ENCODE measurements at regions not wholly inside any gene's neighbourhood (a gene's known extent, or its start where the extent isn't known, plus 50 kb on each side); places are given as distances from the start of the nearest gene placed in this dataset.

- peak overlapping the region; percentile 65 for H3K27ac Mint-ChIP-seq
- no peaks in the 10 kb centered on the region for H3K4me1 Mint-ChIP-seq (ENCODE audit: unreplicated experiment)
- H3K36me3 Mint-ChIP-seq, result no peaks in the 10 kb centered on the region
- DNase-seq (ENCODE audit: extremely low spot score, unreplicated experiment), result no peak
- H3K27me3 Mint-ChIP-seq, result peaks cover 6% of the 10 kb centered on the region
- no peak for TF ChIP-seq CTCF (conservative IDR thresholded peaks at IDR 0.05)
- H3K4me3 Mint-ChIP-seq, result no peak overlapping the region
- H3K9me3 Mint-ChIP-seq, result no peaks in the 10 kb centered on the region
Measured at GRCh38 chr5:6236170-6236793, 142.1 kb downstream of the MED10 start.

- no peak for TF ChIP-seq CTCF (conservative IDR thresholded peaks at IDR 0.05)
- Mint-ChIP-seq H3K9me3 (no peaks in the 10 kb centered on the region), H3K4me3 (no peak overlapping the region), H3K36me3 (no peaks in the 10 kb centered on the region), H3K4me1 (ENCODE audit: unreplicated experiment) (no peaks in the 10 kb centered on the region), H3K27me3 (peaks cover 9% of the 10 kb centered on the region), H3K27ac (no peak overlapping the region)
- DNase-seq (ENCODE audit: extremely low spot score, unreplicated experiment), result no peak
Measured at GRCh38 chr5:6235726-6236125, 142.6 kb downstream of the MED10 start.

- no peaks in the 10 kb centered on the region for H3K9me3 Mint-ChIP-seq
- H3K36me3 Mint-ChIP-seq, result no peaks in the 10 kb centered on the region
- DNase-seq (ENCODE audit: extremely low spot score, unreplicated experiment), result no peak
- no peak overlapping the region for H3K27ac Mint-ChIP-seq
- H3K4me3 Mint-ChIP-seq, result no peak overlapping the region
- TF ChIP-seq CTCF (conservative IDR thresholded peaks at IDR 0.05), result no peak
- H3K4me1 Mint-ChIP-seq (ENCODE audit: unreplicated experiment), result no peaks in the 10 kb centered on the region
- peaks cover 13% of the 10 kb centered on the region for H3K27me3 Mint-ChIP-seq
Measured at GRCh38 chr5:6228257-6229250, 149.8 kb downstream of the MED10 start.

DNA sequence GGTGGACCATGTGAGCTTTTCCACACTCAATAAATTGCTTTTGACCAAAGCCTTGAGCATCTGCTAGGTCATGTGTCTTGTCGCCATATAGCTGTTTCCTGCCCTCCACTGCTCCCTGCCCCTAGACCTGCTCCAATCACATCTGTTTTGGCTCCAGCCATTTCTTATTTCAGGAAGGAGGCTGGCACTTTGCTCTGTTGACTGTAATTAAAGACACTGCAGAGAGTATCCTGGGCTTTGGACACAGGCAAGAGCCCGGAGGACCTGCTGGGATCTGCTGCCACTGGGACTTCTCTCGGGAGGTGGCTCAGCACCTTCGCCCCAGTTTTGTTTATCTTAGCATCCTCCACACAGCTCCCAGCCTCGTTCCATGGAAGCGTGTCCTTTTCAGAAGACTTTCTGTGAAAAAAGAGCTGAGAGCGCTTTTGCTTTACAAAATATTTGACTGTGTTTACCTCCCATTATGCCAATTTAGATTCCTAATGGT lies 153.2 kb downstream of the MED10 start:
- Mint-ChIP-seq H3K9me3 (no peaks in the 10 kb centered on the region), H3K27me3 (peaks cover 9% of the 10 kb centered on the region)

GRCh38 chr5:6224406-6224805 lies 153.9 kb downstream of the MED10 start:
- H3K36me3 Mint-ChIP-seq, result no peaks in the 10 kb centered on the region
- H3K27me3 Mint-ChIP-seq, result peaks cover 7% of the 10 kb centered on the region
- no peak overlapping the region for H3K4me3 Mint-ChIP-seq
- no peaks in the 10 kb centered on the region for H3K9me3 Mint-ChIP-seq
- no peaks in the 10 kb centered on the region for H3K4me1 Mint-ChIP-seq (ENCODE audit: unreplicated experiment)
- no peak overlapping the region for H3K27ac Mint-ChIP-seq
- TF ChIP-seq CTCF (conservative IDR thresholded peaks at IDR 0.05), result no peak
- DNase-seq (ENCODE audit: extremely low spot score, unreplicated experiment), result no peak

More for the DNA sequence above, 153.2 kb downstream of the MED10 start:
- no peaks in the 10 kb centered on the region for H3K4me1 Mint-ChIP-seq (ENCODE audit: unreplicated experiment)
- no peak for DNase-seq (ENCODE audit: extremely low spot score, unreplicated experiment)
- no peaks in the 10 kb centered on the region for H3K36me3 Mint-ChIP-seq
- TF ChIP-seq CTCF (conservative IDR thresholded peaks at IDR 0.05), result no peak
- no peak overlapping the region for H3K4me3 Mint-ChIP-seq
- H3K27ac Mint-ChIP-seq, result no peak overlapping the region
